ENCODE measurements at regions not wholly inside any gene's neighbourhood (a gene's known extent, or its start where the extent isn't known, plus 50 kb on each side); places are given as distances from the start of the nearest gene placed in this dataset.

GRCh38 chr1:14039582-14040430 lies 339.8 kb downstream of the PRDM2 start:
- no peak for DNase-seq (ENCODE audit: low spot score)

GRCh38 chr1:14049965-14050364 lies 350.0 kb downstream of the PRDM2 start:
- DNase-seq (ENCODE audit: low spot score), result no peak

GRCh38 chr1:14055442-14056223 lies 355.6 kb downstream of the PRDM2 start:
- DNase-seq (ENCODE audit: low spot score), result no peak

GRCh38 chr1:14057640-14058039 lies 357.7 kb downstream of the PRDM2 start:
- no peak for DNase-seq (ENCODE audit: low spot score)

GRCh38 chr1:14061204-14061603 lies 361.2 kb downstream of the PRDM2 start:
- DNase-seq (ENCODE audit: low spot score), result no peak

GRCh38 chr1:14061722-14062121 lies 361.7 kb downstream of the PRDM2 start:
- DNase-seq (ENCODE audit: low spot score), result no peak

GRCh38 chr1:14062669-14063068 lies 362.7 kb downstream of the PRDM2 start:
- no peak for DNase-seq (ENCODE audit: low spot score)

GRCh38 chr1:14064649-14065442 lies 364.9 kb downstream of the PRDM2 start:
- DNase-seq (ENCODE audit: low spot score), result no peak

GRCh38 chr1:14065486-14065885 lies 365.5 kb downstream of the PRDM2 start:
- DNase-seq (ENCODE audit: low spot score), result no peak

GRCh38 chr1:14067036-14067435 lies 367.0 kb downstream of the PRDM2 start:
- DNase-seq (ENCODE audit: low spot score), result no peak

- DNase-seq (ENCODE audit: low spot score), result no peak
Measured at GRCh38 chr1:14067711-14068110, 367.7 kb downstream of the PRDM2 start.

GRCh38 chr1:14071581-14071980 lies 371.6 kb downstream of the PRDM2 start:
- DNase-seq (ENCODE audit: low spot score), result no peak

GRCh38 chr1:14080653-14081052 lies 380.7 kb downstream of the PRDM2 start:
- DNase-seq (ENCODE audit: low spot score), result no peak

- no peak for DNase-seq (ENCODE audit: low spot score)
Measured at GRCh38 chr1:14082331-14082730, 382.3 kb downstream of the PRDM2 start.

- no peak for DNase-seq (ENCODE audit: low spot score)
Measured at GRCh38 chr1:14083277-14083676, 383.3 kb downstream of the PRDM2 start.

- DNase-seq (ENCODE audit: low spot score), result no peak
Measured at GRCh38 chr1:14083706-14084105, 383.7 kb downstream of the PRDM2 start.

- no peak for DNase-seq (ENCODE audit: low spot score)
Measured at GRCh38 chr1:14090062-14090461, 390.1 kb downstream of the PRDM2 start.

GRCh38 chr1:14090531-14090930 lies 390.5 kb downstream of the PRDM2 start:
- DNase-seq (ENCODE audit: low spot score), result no peak

- no peak for DNase-seq (ENCODE audit: low spot score)
Measured at GRCh38 chr1:14094611-14095400, 394.8 kb downstream of the PRDM2 start.

GRCh38 chr1:14098294-14098913 lies 398.4 kb downstream of the PRDM2 start:
- no peak for DNase-seq (ENCODE audit: low spot score)

GRCh38 chr1:14100444-14100843 lies 400.5 kb downstream of the PRDM2 start:
- no peak for DNase-seq (ENCODE audit: low spot score)
